GM12878 (cell line): ENCODE measurements at regions not wholly inside any gene's neighbourhood (a gene's known extent, or its start where the extent isn't known, plus 50 kb on each side); places are given as distances from the start of the nearest gene placed in this dataset.

Source experiments
- ATAC-seq: fragments of 200-7000 bp; cut with Tn5 transposase; 3 replicates; pipeline ENCODE4 v1.9.1; 2020; ENCODE audit warnings: mild to moderate bottlenecking, moderate library complexity
- BruUV-seq: library from RNA; stranded (reverse); fragments of 400-500 nt; replicated peaks from 2 replicates; lab custom pipeline; 2021; lab: Mats Ljungman, UMichigan
- CTCF ChIA-PET: fragments of 300-600 bp; sonication (Branson Sonifier 250); formaldehyde crosslinking; extraction: SDS; loops from one replicate; lab custom pipeline; 2021; ENCODE audit warnings: inconsistent platforms; lab: Yijun Ruan, JAX
- POLR2A ChIA-PET: fragments of 350-600 bp; formaldehyde crosslinking; extraction: SDS; loops from one replicate; lab custom pipeline; 2021; ENCODE audit warnings: inconsistent platforms; lab: Charles Lee
- RAD21 ChIA-PET: fragments of 300-600 bp; sonication (Branson Sonifier 250); formaldehyde crosslinking; loops from one replicate; lab custom pipeline; 2023; ENCODE audit warnings: antibody characterized with exemption; ENCODE audit not compliant: unreplicated experiment; lab: Charles Lee
- SMC1A ChIA-PET: fragments of 300-600 bp; sonication (Branson Sonifier 250); formaldehyde crosslinking; loops from one replicate; lab custom pipeline; 2023; ENCODE audit not compliant: unreplicated experiment, uncharacterized antibody; lab: Charles Lee
- DNase-seq: peaks from one replicate; pipeline ENCODE4 v3.0.0-alpha.2; 2011; ENCODE audit warnings: low read depth, low spot score
- FAIRE-seq: peaks from 3 replicates; lab custom pipeline; 2011; peaks lifted over from hg19 to GRCh38; lab: Jason Lieb, UNC
- H2AFZ ChIP-seq: 2 replicates; pipeline ENCODE4 v1.6.0; 2011; ENCODE audit warnings: low read depth, low read length, control low read depth; ENCODE audit not compliant: control insufficient read depth
- H3K27ac ChIP-seq: 2 replicates; pipeline ENCODE4 v1.5.1; 2011; ENCODE audit warnings: control low read depth; ENCODE audit not compliant: control insufficient read depth, insufficient read depth
- H3K27me3 ChIP-seq, 2 experiments: replicated peaks in 1 of 2; 2 replicates each; pipeline versions ENCODE4 v1.6.0 to v1.6.1; 2011; ENCODE audit warnings: low read length in 1 of 2; ENCODE audit not compliant: control insufficient read depth in 2 of 2, insufficient read depth in 2 of 2
- H3K36me3 ChIP-seq, 2 experiments: 2 replicates each; pipeline ENCODE4 v1.5.1; 2011; ENCODE audit warnings: low read length in 1 of 2; ENCODE audit not compliant: control insufficient read depth in 2 of 2, insufficient read depth in 2 of 2
- H3K4me1 ChIP-seq: 2 replicates; pipeline ENCODE4 v1.6.1; 2011; ENCODE audit warnings: mild to moderate bottlenecking, low read length, moderate library complexity, mixed read lengths; ENCODE audit not compliant: control insufficient read depth, insufficient read depth
- H3K4me2 ChIP-seq: 2 replicates; pipeline ENCODE4 v1.6.0; 2011; ENCODE audit warnings: control low read depth; ENCODE audit not compliant: control insufficient read depth, insufficient read depth
- H3K4me3 ChIP-seq: fragments of 200-600 bp; sonication (generic); 2 replicates; pipeline ENCODE4 v1.5.1; 2016
- H3K79me2 ChIP-seq: 2 replicates; pipeline ENCODE4 v1.6.0; 2011; ENCODE audit warnings: low read length; ENCODE audit not compliant: control insufficient read depth, insufficient read depth
- H3K9ac ChIP-seq: 2 replicates; pipeline ENCODE4 v1.8.0; 2011; ENCODE audit warnings: low read length, control low read depth, mixed read lengths; ENCODE audit not compliant: control insufficient read depth, insufficient read depth
- H3K9me3 ChIP-seq: replicated peaks from 3 replicates; pipeline ENCODE4 v1.5.1; 2011; ENCODE audit warnings: mild to moderate bottlenecking, low read length; ENCODE audit not compliant: control insufficient read depth, insufficient read depth
- H4K20me1 ChIP-seq: 2 replicates; pipeline ENCODE4 v1.6.0; 2011; ENCODE audit not compliant: control insufficient read depth, insufficient read depth
- HCFC1 ChIP-seq: fragments of 150-350 bp; IDR thresholded peaks from 2 replicates; pipeline ENCODE4 v1.6.1; 2014; ENCODE audit warnings: low read length
- SP1 ChIP-seq: IDR thresholded peaks from one replicate; pipeline ENCODE4 v1.6.1; 2011; ENCODE audit warnings: low read depth, low read length
- WGBS: methylation state at CpG from one replicate; pipeline ENCODE4 v1.1.6; 2016; ENCODE audit warnings: low lambda C conversion rate; ENCODE audit not compliant: insufficient replicate concordance, insufficient coverage; ENCODE audit errors: missing lambda C conversion rate; 5-methylcytosine and 5-hydroxymethylcytosine counted together
- in situ Hi-C: fragments of 300-500 bp; cut with MboI; formaldehyde crosslinking; loops from 9 replicates; pipeline ENCODE4 v1.14.3; 2018; ENCODE audit warnings: mixed read lengths
- intact Hi-C: fragments of 100-400 bp; cut with micrococcal nuclease; formaldehyde crosslinking; loops from one replicate; pipeline ENCODE4 v1.14.2; 2022; ENCODE audit not compliant: unreplicated experiment
- TF ChIP-seq, protein P1 (sequence below): fragments of 150-350 bp; IDR thresholded peaks from 2 replicates; pipeline ENCODE4 v1.6.1; 2016; ENCODE audit warnings: low read depth, low read length

DNA sequence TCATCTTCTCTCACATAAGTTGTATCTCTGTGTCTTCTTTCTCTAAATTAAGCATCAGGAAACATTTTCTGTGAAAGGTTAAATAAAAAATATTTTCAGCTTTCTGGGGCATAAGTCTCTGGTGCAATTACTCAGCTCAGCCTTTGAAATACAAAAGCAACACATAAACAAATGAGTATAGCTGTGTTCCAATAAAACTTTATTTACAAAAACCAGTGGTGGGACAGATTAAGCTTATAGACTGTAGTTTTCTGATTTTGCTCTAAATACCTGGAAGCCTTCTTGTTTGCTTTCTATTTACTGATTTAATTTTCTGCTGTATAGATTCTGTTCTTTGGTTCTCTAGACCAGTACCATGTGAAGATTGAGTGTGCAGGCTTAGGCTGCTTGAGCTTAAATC lies 655.1 kb downstream of the VRK1 start (continued):
- TF ChIP-seq, protein P1, sequence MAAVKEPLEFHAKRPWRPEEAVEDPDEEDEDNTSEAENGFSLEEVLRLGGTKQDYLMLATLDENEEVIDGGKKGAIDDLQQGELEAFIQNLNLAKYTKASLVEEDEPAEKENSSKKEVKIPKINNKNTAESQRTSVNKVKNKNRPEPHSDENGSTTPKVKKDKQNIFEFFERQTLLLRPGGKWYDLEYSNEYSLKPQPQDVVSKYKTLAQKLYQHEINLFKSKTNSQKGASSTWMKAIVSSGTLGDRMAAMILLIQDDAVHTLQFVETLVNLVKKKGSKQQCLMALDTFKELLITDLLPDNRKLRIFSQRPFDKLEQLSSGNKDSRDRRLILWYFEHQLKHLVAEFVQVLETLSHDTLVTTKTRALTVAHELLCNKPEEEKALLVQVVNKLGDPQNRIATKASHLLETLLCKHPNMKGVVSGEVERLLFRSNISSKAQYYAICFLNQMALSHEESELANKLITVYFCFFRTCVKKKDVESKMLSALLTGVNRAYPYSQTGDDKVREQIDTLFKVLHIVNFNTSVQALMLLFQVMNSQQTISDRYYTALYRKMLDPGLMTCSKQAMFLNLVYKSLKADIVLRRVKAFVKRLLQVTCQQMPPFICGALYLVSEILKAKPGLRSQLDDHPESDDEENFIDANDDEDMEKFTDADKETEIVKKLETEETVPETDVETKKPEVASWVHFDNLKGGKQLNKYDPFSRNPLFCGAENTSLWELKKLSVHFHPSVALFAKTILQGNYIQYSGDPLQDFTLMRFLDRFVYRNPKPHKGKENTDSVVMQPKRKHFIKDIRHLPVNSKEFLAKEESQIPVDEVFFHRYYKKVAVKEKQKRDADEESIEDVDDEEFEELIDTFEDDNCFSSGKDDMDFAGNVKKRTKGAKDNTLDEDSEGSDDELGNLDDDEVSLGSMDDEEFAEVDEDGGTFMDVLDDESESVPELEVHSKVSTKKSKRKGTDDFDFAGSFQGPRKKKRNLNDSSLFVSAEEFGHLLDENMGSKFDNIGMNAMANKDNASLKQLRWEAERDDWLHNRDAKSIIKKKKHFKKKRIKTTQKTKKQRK = no peak
- no peak for TF ChIP-seq HCFC1

DNA sequence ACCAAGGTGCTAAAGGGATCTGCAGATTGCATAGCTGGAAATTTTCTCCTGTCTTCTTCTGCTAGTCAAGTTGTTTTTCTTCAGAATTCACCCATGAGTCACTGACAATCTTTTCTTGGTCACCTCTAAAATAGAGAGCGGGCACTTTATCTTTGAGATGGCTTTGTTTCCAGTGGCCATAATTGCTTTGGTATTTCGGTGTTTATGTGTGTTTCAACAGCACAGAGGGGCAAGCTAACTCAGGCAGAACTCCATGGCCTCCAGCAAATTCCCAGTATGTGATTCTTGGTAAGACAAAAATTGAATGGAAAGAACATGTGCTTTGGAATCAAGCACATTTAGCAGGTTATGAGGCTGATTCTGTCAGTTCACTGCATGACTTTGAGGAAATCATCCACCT lies 656.8 kb downstream of the VRK1 start:
- in situ Hi-C loops (no loop called here), intact Hi-C loops (no loop called here)
- no peak for TF ChIP-seq SP1
- TF ChIP-seq, all 136 proteins: peak for 0
- SMC1A ChIA-PET = interaction anchor here (0.5 to 4.1 kb wide), 6 partner anchors 10 to 383 kb away, joined by 3 to 33 read pairs (median 4); no protein-coding TSS in a partner anchor
- no peaks in the 10 kb centered on the region for H3K36me3 ChIP-seq
- H2AFZ ChIP-seq = no peak overlapping the region
- no peak overlapping the region for H3K9ac ChIP-seq
- no peak for ATAC-seq
- H3K27ac ChIP-seq = no peak overlapping the region
- no TSS peak for BruUV-seq
- H3K4me1 ChIP-seq = peaks cover 11% of the 10 kb centered on the region
- RAD21 ChIA-PET = interaction anchor here (1.2 kb wide), 1 partner anchor 154 kb away, joined by 4 read pairs; no protein-coding TSS in a partner anchor
- POLR2A ChIA-PET = interaction anchor here (1.1 kb wide), 1 partner anchor 11 kb away, joined by 4 read pairs; no protein-coding TSS in a partner anchor
- H3K9me3 ChIP-seq = peaks cover 3% of the 10 kb centered on the region; the same call in 2 of the 3 replicates
- WGBS = 0% methylated on average over 2 of the region's 2 CpGs
- CTCF ChIA-PET = no interaction called here
- no peaks in the 10 kb centered on the region for H4K20me1 ChIP-seq
- no peak for DNase-seq
- no peak for FAIRE-seq
- no peaks in the 10 kb centered on the region for H3K79me2 ChIP-seq
- no peak overlapping the region for H3K4me3 ChIP-seq
- no peaks in the 10 kb centered on the region for H3K27me3 ChIP-seq
- H3K4me2 ChIP-seq = no peak overlapping the region
